ENCODE measurements at regions not wholly inside any gene's neighbourhood (a gene's known extent, or its start where the extent isn't known, plus 50 kb on each side); places are given as distances from the start of the nearest gene placed in this dataset.

GRCh38 chr5:159844267-159845121 lies 71.8 kb upstream of the ADRA1B start:
- TF ChIP-seq, protein P1, sequence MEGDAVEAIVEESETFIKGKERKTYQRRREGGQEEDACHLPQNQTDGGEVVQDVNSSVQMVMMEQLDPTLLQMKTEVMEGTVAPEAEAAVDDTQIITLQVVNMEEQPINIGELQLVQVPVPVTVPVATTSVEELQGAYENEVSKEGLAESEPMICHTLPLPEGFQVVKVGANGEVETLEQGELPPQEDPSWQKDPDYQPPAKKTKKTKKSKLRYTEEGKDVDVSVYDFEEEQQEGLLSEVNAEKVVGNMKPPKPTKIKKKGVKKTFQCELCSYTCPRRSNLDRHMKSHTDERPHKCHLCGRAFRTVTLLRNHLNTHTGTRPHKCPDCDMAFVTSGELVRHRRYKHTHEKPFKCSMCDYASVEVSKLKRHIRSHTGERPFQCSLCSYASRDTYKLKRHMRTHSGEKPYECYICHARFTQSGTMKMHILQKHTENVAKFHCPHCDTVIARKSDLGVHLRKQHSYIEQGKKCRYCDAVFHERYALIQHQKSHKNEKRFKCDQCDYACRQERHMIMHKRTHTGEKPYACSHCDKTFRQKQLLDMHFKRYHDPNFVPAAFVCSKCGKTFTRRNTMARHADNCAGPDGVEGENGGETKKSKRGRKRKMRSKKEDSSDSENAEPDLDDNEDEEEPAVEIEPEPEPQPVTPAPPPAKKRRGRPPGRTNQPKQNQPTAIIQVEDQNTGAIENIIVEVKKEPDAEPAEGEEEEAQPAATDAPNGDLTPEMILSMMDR (IDR thresholded peaks at IDR 0.05), result no peak
- TF ChIP-seq EP300 (IDR thresholded peaks at IDR 0.05) (no peak), POLR2AphosphoS5 (IDR thresholded peaks at IDR 0.05) (no peak), POLR2A (IDR thresholded peaks at IDR 0.05) (no peak)
- H3K36me3 ChIP-seq, result no peaks in the 10 kb centered on the region
- no peak for ATAC-seq
- H3K4me1 ChIP-seq, result no peaks in the 10 kb centered on the region
- H3K4me3 ChIP-seq, result no peak overlapping the region
- no peaks in the 10 kb centered on the region for H3K27me3 ChIP-seq
- 100% methylated on average over 1 of the region's 1 CpG; no CpG with 5 or more reads in 1 of the 2 donors for WGBS, 2 donors (ENCODE audit: low coverage in 1 of 2)
- H3K9me3 ChIP-seq, result no peaks in the 10 kb centered on the region
- no peak overlapping the region for H3K27ac ChIP-seq

- 55 to 80% methylated on average over 3 of the region's 3 CpGs for WGBS, 2 donors (ENCODE audit: low coverage in 1 of 2)
- peak overlapping the region in 1 of 4 donors; percentile 24 for H3K27ac ChIP-seq
- H3K27me3 ChIP-seq, result no peaks in the 10 kb centered on the region
- no peak overlapping the region for H3K4me3 ChIP-seq
- peak; percentile 60 for ATAC-seq
- H3K4me1 ChIP-seq, result no peaks in the 10 kb centered on the region
- no peaks in the 10 kb centered on the region for H3K36me3 ChIP-seq
- H3K9me3 ChIP-seq, result no peaks in the 10 kb centered on the region
- TF ChIP-seq EP300 (IDR thresholded peaks at IDR 0.05) (no peak), POLR2AphosphoS5 (IDR thresholded peaks at IDR 0.05) (no peak), POLR2A (IDR thresholded peaks at IDR 0.05) (no peak)
- TF ChIP-seq, protein P1 (IDR thresholded peaks at IDR 0.05), result no peak
Observed at GRCh38 chr5:159849437-159850083, 66.7 kb upstream of the ADRA1B start.

GRCh38 chr5:159850160-159850559 lies 66.1 kb upstream of the ADRA1B start:
- Histone ChIP-seq H3K4me1 (no peaks in the 10 kb centered on the region), H3K27ac (peak overlapping the region in 1 of 4 donors; percentile 33), H3K9me3 (no peaks in the 10 kb centered on the region), H3K27me3 (no peaks in the 10 kb centered on the region), H3K36me3 (no peaks in the 10 kb centered on the region), H3K4me3 (no peak overlapping the region)
- TF ChIP-seq EP300 (IDR thresholded peaks at IDR 0.05) (no peak), POLR2AphosphoS5 (IDR thresholded peaks at IDR 0.05) (no peak), POLR2A (IDR thresholded peaks at IDR 0.05) (no peak)
- TF ChIP-seq, protein P1 (IDR thresholded peaks at IDR 0.05), result no peak
- WGBS, 2 donors (ENCODE audit: low coverage in 1 of 2), result 50 to 100% methylated on average over 1 to 2 of the region's 6 CpGs
- peak; percentile 89 for ATAC-seq

GRCh38 chr5:159851053-159851452 lies 65.2 kb upstream of the ADRA1B start:
- Histone ChIP-seq H3K36me3 (no peaks in the 10 kb centered on the region), H3K9me3 (no peaks in the 10 kb centered on the region), H3K27ac (peak overlapping the region in 1 of 4 donors; percentile 33), H3K27me3 (no peaks in the 10 kb centered on the region), H3K4me1 (no peaks in the 10 kb centered on the region), H3K4me3 (no peak overlapping the region)
- WGBS, 2 donors (ENCODE audit: low coverage in 1 of 2), result 52 to 60% methylated on average over 5 to 6 of the region's 8 CpGs
- ATAC-seq, result no peak
- TF ChIP-seq, protein P1 (IDR thresholded peaks at IDR 0.05), result no peak
- TF ChIP-seq EP300 (IDR thresholded peaks at IDR 0.05) (no peak), POLR2AphosphoS5 (IDR thresholded peaks at IDR 0.05) (no peak), POLR2A (IDR thresholded peaks at IDR 0.05) (no peak)

Measured in gastroesophageal sphincter (tissue), 4 donors.